Muscle layer of colon (tissue), 2 donors: ENCODE measurements at regions not wholly inside any gene's neighbourhood (a gene's known extent, or its start where the extent isn't known, plus 50 kb on each side); places are given as distances from the start of the nearest gene placed in this dataset.

Experiments used
- H3K27ac ChIP-seq: one replicate; pipeline ENCODE4 v1.7.0; 2013; ENCODE audit warnings: low read depth, mild to moderate bottlenecking, low read length, moderate library complexity
- H3K27me3 ChIP-seq, 2 donors: one replicate each; pipeline ENCODE4 v1.7.0; 2013; ENCODE audit warnings: low read length in 2 of 2, mild to moderate bottlenecking in 2 of 2; ENCODE audit not compliant: insufficient read depth in 2 of 2, control insufficient read depth in 1 of 2
- H3K36me3 ChIP-seq: one replicate; pipeline ENCODE4 v1.7.0; 2013; ENCODE audit warnings: mild to moderate bottlenecking, low read length; ENCODE audit not compliant: insufficient read depth
- H3K4me1 ChIP-seq: one replicate; pipeline ENCODE4 v1.7.0; 2013; ENCODE audit warnings: mild to moderate bottlenecking, low read length; ENCODE audit not compliant: insufficient read depth
- H3K4me3 ChIP-seq, 2 donors: one replicate each; pipeline ENCODE4 v1.7.0; 2013; ENCODE audit warnings: low read length in 2 of 2, low read depth in 1 of 2, mild to moderate bottlenecking in 1 of 2, moderate library complexity in 1 of 2
- H3K9ac ChIP-seq: one replicate; pipeline ENCODE4 v1.7.0; 2013; ENCODE audit warnings: low read length
- H3K9me3 ChIP-seq: one replicate; pipeline ENCODE4 v1.7.0; 2013; ENCODE audit warnings: mild to moderate bottlenecking, low read length
- donor health status: abdominal sarcoma.
- donor health status: Adenocarcinoma of cecum.

- Histone ChIP-seq H3K27me3 (no peaks in the 10 kb centered on the region), H3K36me3 (no peaks in the 10 kb centered on the region), H3K4me3 (no peak overlapping the region), H3K27ac (no peak overlapping the region), H3K9ac (no peak overlapping the region), H3K9me3 (no peaks in the 10 kb centered on the region), H3K4me1 (no peaks in the 10 kb centered on the region)
Observed at GRCh38 chr13:63088226-63088625, 1672.6 kb upstream of the PCDH20 start.

GRCh38 chr13:63086286-63086685, 1670.6 kb upstream of the PCDH20 start:
- Histone ChIP-seq H3K36me3 (no peaks in the 10 kb centered on the region), H3K4me3 (peak overlapping the region in 1 of 2 donors; percentile 54), H3K4me1 (no peaks in the 10 kb centered on the region), H3K27ac (no peak overlapping the region), H3K9ac (no peak overlapping the region), H3K9me3 (no peaks in the 10 kb centered on the region), H3K27me3 (no peaks in the 10 kb centered on the region)

GRCh38 chr13:63085851-63086250, 1670.2 kb upstream of the PCDH20 start:
- Histone ChIP-seq H3K9me3 (no peaks in the 10 kb centered on the region), H3K27me3 (no peaks in the 10 kb centered on the region), H3K4me1 (no peaks in the 10 kb centered on the region), H3K27ac (no peak overlapping the region), H3K36me3 (no peaks in the 10 kb centered on the region), H3K9ac (no peak overlapping the region), H3K4me3 (peak overlapping the region in 1 of 2 donors; percentile 54)

GRCh38 chr13:63081400-63082014, 1665.9 kb upstream of the PCDH20 start:
- Histone ChIP-seq H3K9ac (no peak overlapping the region), H3K27me3 (no peaks in the 10 kb centered on the region), H3K27ac (no peak overlapping the region), H3K4me1 (no peaks in the 10 kb centered on the region), H3K9me3 (no peaks in the 10 kb centered on the region), H3K36me3 (no peaks in the 10 kb centered on the region), H3K4me3 (no peak overlapping the region)

GRCh38 chr13:63075126-63075525, 1659.5 kb upstream of the PCDH20 start:
- no peak overlapping the region for H3K27ac ChIP-seq
- H3K9me3 ChIP-seq, result no peaks in the 10 kb centered on the region
- H3K27me3 ChIP-seq, result no peaks in the 10 kb centered on the region
- no peaks in the 10 kb centered on the region for H3K4me1 ChIP-seq
- no peaks in the 10 kb centered on the region for H3K36me3 ChIP-seq
- H3K4me3 ChIP-seq, result no peak overlapping the region
- no peak overlapping the region for H3K9ac ChIP-seq

GRCh38 chr13:63050287-63050686, 1634.6 kb upstream of the PCDH20 start:
- no peaks in the 10 kb centered on the region for H3K4me1 ChIP-seq
- H3K4me3 ChIP-seq, result no peak overlapping the region
- no peaks in the 10 kb centered on the region for H3K9me3 ChIP-seq
- H3K36me3 ChIP-seq, result no peaks in the 10 kb centered on the region
- H3K27ac ChIP-seq, result no peak overlapping the region
- H3K27me3 ChIP-seq, result no peaks in the 10 kb centered on the region
- H3K9ac ChIP-seq, result no peak overlapping the region

- no peaks in the 10 kb centered on the region for H3K4me1 ChIP-seq
- H3K4me3 ChIP-seq, result no peak overlapping the region
- no peak overlapping the region for H3K27ac ChIP-seq
- no peaks in the 10 kb centered on the region for H3K9me3 ChIP-seq
- H3K27me3 ChIP-seq, result no peaks in the 10 kb centered on the region
- H3K36me3 ChIP-seq, result no peaks in the 10 kb centered on the region
- H3K9ac ChIP-seq, result no peak overlapping the region
Observed at GRCh38 chr13:63048653-63049052, 1633.0 kb upstream of the PCDH20 start.

GRCh38 chr13:63044589-63045313, 1629.1 kb upstream of the PCDH20 start:
- no peaks in the 10 kb centered on the region for H3K36me3 ChIP-seq
- no peaks in the 10 kb centered on the region for H3K27me3 ChIP-seq
- no peaks in the 10 kb centered on the region for H3K4me1 ChIP-seq
- H3K27ac ChIP-seq, result no peak overlapping the region
- no peaks in the 10 kb centered on the region for H3K9me3 ChIP-seq
- H3K4me3 ChIP-seq, result no peak overlapping the region
- H3K9ac ChIP-seq, result no peak overlapping the region

- Histone ChIP-seq H3K4me1 (no peaks in the 10 kb centered on the region), H3K27me3 (no peaks in the 10 kb centered on the region), H3K36me3 (no peaks in the 10 kb centered on the region), H3K27ac (no peak overlapping the region), H3K9me3 (no peaks in the 10 kb centered on the region), H3K4me3 (no peak overlapping the region), H3K9ac (no peak overlapping the region)
Observed at GRCh38 chr13:63042686-63043085, 1627.0 kb upstream of the PCDH20 start.

- no peak overlapping the region for H3K27ac ChIP-seq
- H3K9me3 ChIP-seq, result no peaks in the 10 kb centered on the region
- no peak overlapping the region for H3K9ac ChIP-seq
- no peaks in the 10 kb centered on the region for H3K4me1 ChIP-seq
- no peak overlapping the region for H3K4me3 ChIP-seq
- H3K36me3 ChIP-seq, result no peaks in the 10 kb centered on the region
- no peaks in the 10 kb centered on the region for H3K27me3 ChIP-seq
Observed at GRCh38 chr13:63041640-63042414, 1626.2 kb upstream of the PCDH20 start.

- Histone ChIP-seq H3K4me3 (no peak overlapping the region), H3K36me3 (no peaks in the 10 kb centered on the region), H3K9me3 (no peaks in the 10 kb centered on the region), H3K27me3 (no peaks in the 10 kb centered on the region), H3K9ac (no peak overlapping the region), H3K27ac (no peak overlapping the region), H3K4me1 (no peaks in the 10 kb centered on the region)
Observed at GRCh38 chr13:63026285-63026797, 1610.7 kb upstream of the PCDH20 start.
